PC-9 (cell line): ENCODE measurements at regions not wholly inside any gene's neighbourhood (a gene's known extent, or its start where the extent isn't known, plus 50 kb on each side); places are given as distances from the start of the nearest gene placed in this dataset.

Source experiments
- EZH2 ChIP-seq: fragments of 200-600 bp; sonication (generic); IDR thresholded peaks from 2 replicates; pipeline ENCODE4 v1.8.0; 2017; ENCODE audit warnings: antibody characterized with exemption, low read depth
- TF ChIP-seq, protein P1 (sequence below): fragments of 200-600 bp; sonication (generic); conservative IDR thresholded peaks from 2 replicates; pipeline ENCODE4 v1.6.1; 2017; ENCODE audit warnings: mixed run types, antibody characterized with exemption, mild to moderate bottlenecking, moderate library complexity

DNA sequence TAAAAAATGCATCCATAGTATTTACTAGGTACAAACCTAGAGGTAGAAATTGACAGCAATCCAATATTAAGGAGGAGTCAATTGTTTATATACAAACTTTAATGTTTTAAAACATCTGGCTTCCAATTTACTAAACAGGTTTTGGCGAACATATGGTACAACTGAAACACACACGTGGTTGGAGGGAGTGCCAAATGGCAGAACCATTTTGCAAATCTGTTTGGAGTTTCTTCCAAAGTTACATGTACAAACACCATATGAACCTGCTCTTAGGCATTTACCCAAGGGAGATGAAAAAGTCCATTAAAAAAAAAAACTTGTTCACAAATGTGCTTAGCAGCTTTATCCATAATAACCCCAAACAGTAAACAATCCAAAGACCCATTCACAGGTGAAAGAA is 159.8 kb upstream of the MYOCD start:
- no peak for TF ChIP-seq EZH2
- TF ChIP-seq, protein P1, sequence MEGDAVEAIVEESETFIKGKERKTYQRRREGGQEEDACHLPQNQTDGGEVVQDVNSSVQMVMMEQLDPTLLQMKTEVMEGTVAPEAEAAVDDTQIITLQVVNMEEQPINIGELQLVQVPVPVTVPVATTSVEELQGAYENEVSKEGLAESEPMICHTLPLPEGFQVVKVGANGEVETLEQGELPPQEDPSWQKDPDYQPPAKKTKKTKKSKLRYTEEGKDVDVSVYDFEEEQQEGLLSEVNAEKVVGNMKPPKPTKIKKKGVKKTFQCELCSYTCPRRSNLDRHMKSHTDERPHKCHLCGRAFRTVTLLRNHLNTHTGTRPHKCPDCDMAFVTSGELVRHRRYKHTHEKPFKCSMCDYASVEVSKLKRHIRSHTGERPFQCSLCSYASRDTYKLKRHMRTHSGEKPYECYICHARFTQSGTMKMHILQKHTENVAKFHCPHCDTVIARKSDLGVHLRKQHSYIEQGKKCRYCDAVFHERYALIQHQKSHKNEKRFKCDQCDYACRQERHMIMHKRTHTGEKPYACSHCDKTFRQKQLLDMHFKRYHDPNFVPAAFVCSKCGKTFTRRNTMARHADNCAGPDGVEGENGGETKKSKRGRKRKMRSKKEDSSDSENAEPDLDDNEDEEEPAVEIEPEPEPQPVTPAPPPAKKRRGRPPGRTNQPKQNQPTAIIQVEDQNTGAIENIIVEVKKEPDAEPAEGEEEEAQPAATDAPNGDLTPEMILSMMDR, result no peak
